Natural killer cell treated with Interleukin-12 subunit alpha and Interleukin-12 subunit beta and Interleukin-15 and Interleukin-18, amount 100 ng/mL, for 72 hours (primary cell): ENCODE measurements at regions not wholly inside any gene's neighbourhood (a gene's known extent, or its start where the extent isn't known, plus 50 kb on each side); places are given as distances from the start of the nearest gene placed in this dataset.
A peak's percentile ranks its signal among the peaks of the same experiment; 100 is the strongest.
"Not testable (repeated sequence)": the region's sequence is repeated elsewhere in the genome, so short reads cannot be mapped to it uniquely, and the experiment has no call there.

Source experiments
- ATAC-seq, 2 donors: fragments of 150-1000 bp; cut with Tn5 transposase in 1 of 2; sonication (Bioruptor Pico), chemical (Tn5 transposase) in 1 of 2; 2 replicates each; pipeline ENCODE4 v1.10.0; 2021
- DNase-seq: peaks from one replicate; pipeline ENCODE4 v3.0.0; 2022; ENCODE audit warnings: low spot score
- H3K27ac Mint-ChIP-seq, 2 donors: 1 replicate in 1 of 2; 2 replicates in 1 of 2; pipeline ENCODE4 v1.8.0; 2022; ENCODE audit warnings: mixed read lengths in 2 of 2, mild to moderate bottlenecking in 1 of 2, moderate library complexity in 1 of 2
- H3K27me3 Mint-ChIP-seq, 2 donors: 1 replicate in 1 of 2; 2 replicates in 1 of 2; pipeline ENCODE4 v1.8.0; 2022; ENCODE audit warnings: mixed read lengths in 2 of 2
- H3K36me3 Mint-ChIP-seq: one replicate; pipeline ENCODE4 v1.8.0; 2022; ENCODE audit warnings: mixed read lengths
- H3K4me1 Mint-ChIP-seq, 2 donors: 1 replicate in 1 of 2; 2 replicates in 1 of 2; pipeline ENCODE4 v1.8.0; 2022; ENCODE audit warnings: low read depth in 2 of 2, mixed read lengths in 2 of 2, mild to moderate bottlenecking in 1 of 2
- H3K4me3 Mint-ChIP-seq: one replicate; pipeline ENCODE4 v1.8.0; 2022; ENCODE audit warnings: mixed read lengths
- H3K9me3 Mint-ChIP-seq: 2 replicates; pipeline ENCODE4 v1.8.0; 2022; ENCODE audit warnings: mixed read lengths

- H3K4me3 Mint-ChIP-seq: no peak overlapping the region
- H3K4me1 Mint-ChIP-seq: no peaks in the 10 kb centered on the region
- DNase-seq (no peak), ATAC-seq (no peak)
- H3K27ac Mint-ChIP-seq: no peak overlapping the region
- H3K27me3 Mint-ChIP-seq: no peaks in the 10 kb centered on the region
- H3K36me3 Mint-ChIP-seq: no peaks in the 10 kb centered on the region
- H3K9me3 Mint-ChIP-seq: peaks cover 3% of the 10 kb centered on the region
Observed at GRCh38 chr21:9755611-9756010, 765.8 kb upstream of the TPTE start.

- Mint-ChIP-seq H3K27me3 (no peaks in the 10 kb centered on the region), H3K4me1 (no peaks in the 10 kb centered on the region), H3K27ac (no peak overlapping the region), H3K36me3 (no peaks in the 10 kb centered on the region), H3K4me3 (no peak overlapping the region), H3K9me3 (peaks cover 3% of the 10 kb centered on the region)
- DNase-seq: no peak
- no peak for ATAC-seq
Observed at GRCh38 chr21:9756677-9757076, 764.7 kb upstream of the TPTE start.

DNA sequence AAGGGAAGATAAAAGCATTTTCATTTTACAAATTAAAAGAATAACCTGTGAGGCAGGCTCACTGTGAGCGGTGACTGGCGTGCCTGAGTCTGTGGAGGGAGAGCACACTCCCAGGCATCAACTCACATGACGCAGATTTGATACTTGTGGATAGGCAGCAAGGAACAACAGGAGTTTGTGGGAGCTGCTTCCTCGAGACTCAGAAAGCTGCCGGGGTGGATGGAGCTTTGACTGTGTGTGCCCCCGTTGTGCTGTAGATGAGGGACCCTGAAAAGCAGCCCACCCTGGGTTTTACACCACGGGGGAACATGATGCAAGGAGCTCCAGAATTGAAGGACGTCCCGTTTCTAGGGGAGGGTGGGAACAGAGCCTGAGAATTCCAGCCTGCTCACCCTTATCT, 764.3 kb upstream of the TPTE start:
- H3K4me1 Mint-ChIP-seq, H3K4me3 Mint-ChIP-seq, H3K27me3 Mint-ChIP-seq, ATAC-seq, H3K27ac Mint-ChIP-seq, H3K9me3 Mint-ChIP-seq, H3K36me3 Mint-ChIP-seq, DNase-seq: not testable (repeated sequence)

- H3K27ac Mint-ChIP-seq, H3K4me1 Mint-ChIP-seq, H3K4me3 Mint-ChIP-seq, H3K36me3 Mint-ChIP-seq, ATAC-seq, H3K27me3 Mint-ChIP-seq, H3K9me3 Mint-ChIP-seq: not testable (repeated sequence)
- DNase-seq: peak; percentile 53
Observed at GRCh38 chr21:9757572-9757971, 763.8 kb upstream of the TPTE start.

- Mint-ChIP-seq H3K27me3 (no peaks in the 10 kb centered on the region), H3K4me3 (no peak overlapping the region), H3K27ac (no peak overlapping the region), H3K36me3 (no peaks in the 10 kb centered on the region), H3K4me1 (no peaks in the 10 kb centered on the region), H3K9me3 (peaks cover 3% of the 10 kb centered on the region)
- DNase-seq (no peak), ATAC-seq (no peak)
Observed at GRCh38 chr21:9758141-9758540, 763.2 kb upstream of the TPTE start.

GRCh38 chr21:9758888-9759287, 762.5 kb upstream of the TPTE start:
- Mint-ChIP-seq H3K4me1 (no peaks in the 10 kb centered on the region), H3K9me3 (peaks cover 3% of the 10 kb centered on the region), H3K36me3 (no peaks in the 10 kb centered on the region), H3K4me3 (no peak overlapping the region), H3K27me3 (no peaks in the 10 kb centered on the region), H3K27ac (no peak overlapping the region)
- ATAC-seq (peak in 1 of 2 donors; percentile 57), DNase-seq (peak; percentile 60)

DNA sequence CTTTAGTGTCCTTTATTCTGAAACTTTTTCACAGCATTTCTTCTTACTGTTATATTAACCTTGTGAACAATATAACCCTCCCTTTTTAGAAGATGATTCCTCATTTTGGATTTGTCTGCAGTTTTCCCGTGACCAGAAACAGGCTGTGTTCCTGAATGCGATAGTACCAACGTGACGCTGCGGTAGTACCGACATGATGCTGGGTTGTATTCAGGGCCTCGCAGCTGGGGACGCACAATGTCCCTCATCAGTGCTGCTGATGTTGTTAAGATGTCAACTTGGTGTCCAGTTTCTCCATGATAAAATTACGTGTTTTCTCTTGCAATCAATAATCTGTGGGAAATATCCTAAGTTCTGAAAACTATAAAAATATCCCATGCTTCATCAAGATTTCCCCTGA, 761.4 kb upstream of the TPTE start:
- no peak for ATAC-seq
- Mint-ChIP-seq H3K4me1 (no peaks in the 10 kb centered on the region), H3K4me3 (no peak overlapping the region), H3K36me3 (no peaks in the 10 kb centered on the region), H3K9me3 (no peaks in the 10 kb centered on the region), H3K27ac (no peak overlapping the region), H3K27me3 (no peaks in the 10 kb centered on the region)
- DNase-seq: no peak

GRCh38 chr21:9760398-9761074, 760.8 kb upstream of the TPTE start:
- DNase-seq (no peak), ATAC-seq (no peak)
- H3K36me3 Mint-ChIP-seq: no peaks in the 10 kb centered on the region
- no peaks in the 10 kb centered on the region for H3K27me3 Mint-ChIP-seq
- H3K4me1 Mint-ChIP-seq: no peaks in the 10 kb centered on the region
- H3K4me3 Mint-ChIP-seq: no peak overlapping the region
- no peak overlapping the region for H3K27ac Mint-ChIP-seq
- H3K9me3 Mint-ChIP-seq: no peaks in the 10 kb centered on the region

GRCh38 chr21:9763306-9763705, 758.1 kb upstream of the TPTE start:
- no peak for ATAC-seq
- H3K36me3 Mint-ChIP-seq: no peaks in the 10 kb centered on the region
- no peaks in the 10 kb centered on the region for H3K4me1 Mint-ChIP-seq
- H3K9me3 Mint-ChIP-seq: no peaks in the 10 kb centered on the region
- no peak overlapping the region for H3K4me3 Mint-ChIP-seq
- no peaks in the 10 kb centered on the region for H3K27me3 Mint-ChIP-seq
- no peak overlapping the region for H3K27ac Mint-ChIP-seq
- no peak for DNase-seq

- H3K36me3 Mint-ChIP-seq: no peaks in the 10 kb centered on the region
- DNase-seq: no peak
- no peak overlapping the region for H3K27ac Mint-ChIP-seq
- ATAC-seq: no peak
- H3K27me3 Mint-ChIP-seq: no peaks in the 10 kb centered on the region
- H3K4me3 Mint-ChIP-seq: no peak overlapping the region
- H3K4me1 Mint-ChIP-seq: no peaks in the 10 kb centered on the region
- H3K9me3 Mint-ChIP-seq: no peaks in the 10 kb centered on the region
Observed at GRCh38 chr21:9763807-9764206, 757.6 kb upstream of the TPTE start.

- not testable (repeated sequence) for H3K36me3 Mint-ChIP-seq, H3K4me3 Mint-ChIP-seq, H3K9me3 Mint-ChIP-seq, H3K27me3 Mint-ChIP-seq, ATAC-seq, H3K4me1 Mint-ChIP-seq, H3K27ac Mint-ChIP-seq, DNase-seq
Observed at GRCh38 chr21:9764294-9764693, 757.1 kb upstream of the TPTE start.

DNA sequence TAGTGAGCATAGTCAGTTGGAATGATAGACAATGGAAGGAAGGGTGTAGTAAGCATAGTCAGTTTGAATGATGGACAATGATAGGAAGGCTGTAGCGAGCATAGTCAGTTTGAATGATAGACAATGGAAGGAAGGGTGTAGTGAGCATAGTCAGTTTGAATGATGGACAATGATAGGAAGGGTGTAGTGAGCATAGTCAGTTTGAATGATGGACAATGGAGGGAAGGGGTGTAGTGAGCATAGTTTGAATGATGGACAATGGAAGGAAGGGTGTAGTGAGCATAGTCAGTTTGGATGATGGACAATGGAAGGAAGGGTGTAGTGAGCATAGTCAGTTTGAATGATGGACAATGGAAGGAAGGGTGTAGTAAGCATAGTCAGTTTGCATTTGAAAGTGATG, 755.8 kb upstream of the TPTE start:
- H3K4me3 Mint-ChIP-seq, H3K4me1 Mint-ChIP-seq, DNase-seq, H3K36me3 Mint-ChIP-seq, ATAC-seq, H3K27ac Mint-ChIP-seq, H3K9me3 Mint-ChIP-seq, H3K27me3 Mint-ChIP-seq: not testable (repeated sequence)

DNA sequence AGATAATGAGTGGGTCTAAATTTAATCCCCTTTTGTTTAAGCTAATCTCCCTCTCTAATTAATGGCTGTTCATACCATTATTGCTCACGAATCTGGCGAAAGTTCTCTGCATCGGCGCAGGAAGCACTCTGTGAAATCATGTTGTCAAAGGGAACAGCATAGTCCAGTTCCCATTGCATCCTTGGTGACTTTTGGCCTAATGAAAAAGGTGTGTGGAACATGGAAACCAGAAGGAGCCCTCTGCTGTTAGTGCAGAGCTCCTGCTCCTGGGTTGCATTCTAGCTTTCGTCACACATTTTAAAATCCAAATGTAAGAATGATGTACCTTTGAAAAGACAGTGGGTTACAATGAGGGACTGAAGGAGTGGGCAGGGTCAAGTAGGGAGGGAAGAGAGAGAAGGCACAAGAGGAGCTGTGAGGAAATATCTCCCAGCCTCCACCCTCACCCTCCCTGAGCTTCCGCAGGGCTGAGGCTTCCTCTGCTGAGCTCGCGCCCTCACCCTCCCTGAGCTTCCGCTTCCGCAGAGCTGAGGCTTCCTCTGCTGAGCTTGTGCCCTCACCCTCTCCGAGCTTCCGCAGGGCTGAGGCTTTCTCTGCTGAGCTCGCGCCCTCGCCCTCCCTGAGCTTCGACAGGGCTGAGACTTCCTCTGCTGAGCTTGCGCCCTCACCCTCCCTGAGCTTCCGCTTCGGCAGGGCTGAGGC, 754.3 kb upstream of the TPTE start:
- H3K9me3 Mint-ChIP-seq, ATAC-seq, H3K27ac Mint-ChIP-seq, DNase-seq, H3K4me3 Mint-ChIP-seq, H3K27me3 Mint-ChIP-seq, H3K4me1 Mint-ChIP-seq, H3K36me3 Mint-ChIP-seq: not testable (repeated sequence)

GRCh38 chr21:9767592-9768375, 753.6 kb upstream of the TPTE start:
- no peaks in the 10 kb centered on the region for H3K9me3 Mint-ChIP-seq
- H3K27me3 Mint-ChIP-seq: no peaks in the 10 kb centered on the region
- H3K27ac Mint-ChIP-seq: no peak overlapping the region
- DNase-seq (no peak), ATAC-seq (peak; percentile 12)
- H3K4me3 Mint-ChIP-seq: no peak overlapping the region
- H3K36me3 Mint-ChIP-seq: no peaks in the 10 kb centered on the region
- no peaks in the 10 kb centered on the region for H3K4me1 Mint-ChIP-seq
